UCSD-AML1 (cell line): ENCODE measurements at regions not wholly inside any gene's neighbourhood (a gene's known extent, or its start where the extent isn't known, plus 50 kb on each side); places are given as distances from the start of the nearest gene placed in this dataset.
"Not testable (repeated sequence)": the region's sequence is repeated elsewhere in the genome, so short reads cannot be mapped to it uniquely, and the experiment has no call there.

ENCODE experiments used
- DNase-seq: peaks from one replicate; lab custom pipeline; 2025; ENCODE audit not compliant: unreplicated experiment; lab: John Stamatoyannopoulos, UW

DNA sequence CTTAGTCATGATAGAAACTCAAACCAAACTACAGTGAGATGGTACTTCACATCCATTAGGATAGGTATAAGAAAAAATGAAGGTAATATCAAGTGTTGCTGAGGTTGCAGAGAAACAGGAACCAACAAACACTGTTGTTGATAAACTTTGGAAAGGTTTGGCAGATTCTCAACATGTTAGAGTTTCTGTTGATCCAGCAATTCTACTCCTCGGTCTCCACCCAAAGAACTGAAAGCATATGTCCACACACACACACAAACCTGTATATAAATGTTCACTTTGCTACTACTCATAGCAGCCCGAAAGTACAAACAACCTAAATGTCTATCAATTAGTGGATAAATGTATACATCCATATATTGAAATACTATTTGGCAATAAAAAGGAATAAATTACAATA is 128.3 kb upstream of the CARMIL1 start:
- no peak for DNase-seq

DNA sequence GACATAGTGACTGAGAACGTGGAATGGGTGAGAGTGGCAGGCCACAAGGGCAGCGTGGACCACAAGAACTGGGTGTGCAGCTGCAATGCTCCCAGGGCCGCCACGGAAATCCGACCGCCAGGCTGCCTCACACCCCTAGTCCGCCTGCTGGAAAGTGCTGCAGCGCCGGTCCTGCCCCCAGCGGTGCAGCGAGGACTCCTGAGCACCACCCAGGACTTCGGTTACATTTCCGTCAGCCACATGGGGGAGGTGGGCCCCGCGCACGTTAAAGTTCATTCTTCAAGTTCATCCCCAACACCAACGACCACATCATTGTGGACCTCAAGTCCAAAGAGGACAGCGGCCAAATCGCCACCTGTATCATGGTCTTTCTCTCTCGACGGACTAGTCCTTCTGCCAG is 126.1 kb upstream of the CARMIL1 start:
- DNase-seq: no peak

DNA sequence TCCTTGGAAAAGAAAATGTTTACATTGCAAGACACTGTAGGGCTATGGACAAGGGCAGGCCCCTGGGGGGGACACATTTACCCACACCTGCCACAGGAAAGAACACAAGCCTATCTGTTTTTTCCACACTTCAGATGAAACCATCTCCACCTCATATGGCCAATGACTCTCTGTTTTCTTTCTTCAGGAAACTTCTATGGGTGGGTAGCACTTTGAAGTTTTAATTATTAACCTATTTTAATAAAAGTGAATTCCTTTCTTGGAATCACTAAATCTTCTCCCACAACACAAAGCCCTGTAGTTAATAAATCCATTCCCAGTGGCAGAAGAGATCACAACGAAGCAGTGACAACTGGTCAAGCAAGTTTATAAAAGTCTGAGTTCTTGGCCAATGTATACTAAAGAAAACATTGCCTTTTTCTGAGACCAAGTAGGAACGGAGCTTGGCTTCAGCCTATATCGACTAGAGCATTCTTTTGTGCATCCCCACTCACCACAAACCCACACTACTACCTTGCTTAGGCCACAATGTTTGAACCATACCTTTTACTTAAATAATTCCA is 125.1 kb upstream of the CARMIL1 start:
- DNase-seq: no peak

DNA sequence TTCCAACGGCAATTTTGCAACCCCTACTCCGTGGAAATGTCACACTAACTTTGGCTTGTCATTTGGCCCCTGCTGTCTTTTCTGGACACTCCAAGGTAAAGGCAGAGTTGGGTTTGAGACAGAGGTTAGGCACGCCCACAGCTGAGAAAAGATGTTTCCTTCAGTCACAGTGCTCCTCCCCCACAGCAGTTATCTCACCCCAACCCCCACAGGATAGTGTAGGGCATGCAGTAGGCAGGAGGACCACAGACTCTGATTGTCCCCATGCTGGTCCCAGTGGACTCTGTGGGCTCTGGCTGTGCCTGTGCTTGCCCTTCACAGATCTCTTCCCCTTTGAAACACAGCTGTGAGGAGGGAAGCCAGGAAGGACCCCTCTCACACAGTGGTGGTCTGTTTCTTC is 124.0 kb upstream of the CARMIL1 start:
- peak; percentile 17 for DNase-seq

DNA sequence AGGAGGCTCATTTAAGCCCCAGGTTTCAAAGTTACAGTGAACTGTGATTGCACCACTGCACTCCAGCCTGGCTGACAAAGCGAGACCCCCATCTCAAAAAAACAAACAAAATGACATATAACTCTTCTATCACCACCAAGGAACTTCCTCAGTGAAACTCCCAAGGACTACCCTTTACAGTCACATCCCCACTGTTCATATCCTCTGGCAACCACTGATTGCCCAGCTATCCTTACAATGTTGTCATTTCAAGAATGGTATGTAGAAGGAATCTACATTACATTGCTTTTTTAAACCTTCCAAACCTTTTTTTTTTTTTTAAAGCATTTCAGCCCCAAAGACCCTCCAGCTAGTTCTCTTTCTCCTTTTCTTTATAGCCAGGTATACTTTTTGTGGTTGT is 123.1 kb upstream of the CARMIL1 start:
- DNase-seq: no peak

DNA sequence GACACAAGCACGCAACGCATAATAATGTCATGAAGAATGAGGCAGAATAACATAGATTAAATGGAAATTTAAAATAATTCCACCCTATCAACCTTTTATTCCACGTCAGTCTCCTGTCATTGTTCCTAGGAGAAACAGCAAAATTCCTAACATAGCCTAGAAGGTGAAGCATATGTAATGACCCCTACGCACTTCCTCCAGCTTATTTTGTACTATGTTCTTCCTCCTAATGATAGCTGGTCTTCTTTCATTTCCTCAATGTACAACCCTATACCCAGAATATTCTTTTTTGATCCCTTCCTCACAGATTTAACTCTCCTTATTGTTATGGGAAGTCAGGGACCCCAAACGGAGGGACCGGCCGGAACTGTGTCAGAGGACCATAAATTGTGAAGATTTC is 122.0 kb upstream of the CARMIL1 start:
- DNase-seq: no peak

DNA sequence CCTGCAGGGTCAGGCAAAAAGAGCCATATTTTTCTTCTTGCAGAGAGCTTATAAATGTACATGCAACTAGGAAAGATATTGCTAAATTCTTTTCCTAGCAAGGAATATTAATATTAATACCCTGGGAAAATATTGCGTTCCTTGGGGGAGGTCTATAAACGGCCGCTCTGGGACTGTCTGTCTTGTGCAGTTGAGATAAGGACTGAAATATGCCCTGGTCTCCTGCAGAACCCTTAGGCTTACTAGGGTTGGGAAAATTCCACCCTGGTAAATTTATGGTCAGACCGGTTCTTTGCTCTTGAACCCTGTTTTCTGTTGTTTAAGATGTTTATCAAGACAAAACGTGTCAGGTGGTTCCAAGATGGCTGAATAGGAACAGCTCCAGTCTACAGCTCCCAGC is 121.3 kb upstream of the CARMIL1 start:
- no peak for DNase-seq

DNA sequence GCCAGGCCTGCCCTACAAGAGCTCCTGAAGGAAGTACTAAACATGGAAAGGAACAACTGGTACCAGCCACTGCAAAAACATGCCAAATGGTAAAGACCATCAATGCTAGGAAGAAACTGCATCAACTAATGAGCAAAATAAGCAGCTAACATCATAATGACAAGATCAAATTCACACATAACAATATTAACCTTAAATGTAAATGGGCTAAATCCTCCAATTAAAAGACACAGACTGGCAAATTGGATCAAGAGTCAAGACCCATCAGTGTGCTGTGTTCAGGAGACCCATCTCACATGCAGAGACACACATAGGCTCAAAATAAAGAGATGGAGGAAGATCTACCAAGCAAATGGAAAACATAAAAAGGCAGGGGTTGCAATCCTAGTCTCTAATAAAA is 119.0 kb upstream of the CARMIL1 start:
- not testable (repeated sequence) for DNase-seq

DNA sequence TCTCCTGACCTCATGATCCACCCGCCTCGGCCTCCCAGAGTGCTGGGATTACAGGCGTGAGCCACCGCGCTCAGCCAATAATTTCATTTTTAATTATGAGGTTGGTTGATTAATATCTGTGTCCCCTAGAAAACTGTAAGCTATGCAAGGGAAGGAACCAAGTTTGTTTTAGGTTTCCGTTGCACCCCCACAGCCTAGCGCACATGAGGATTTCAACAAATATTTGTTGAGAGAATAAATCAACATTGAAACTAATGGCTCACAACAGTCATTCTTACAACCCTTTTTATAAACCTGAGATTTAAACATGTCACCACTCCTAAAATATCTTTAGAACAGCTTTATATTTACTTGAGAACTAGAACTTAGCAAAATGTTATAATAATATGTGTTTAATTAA is 114.0 kb upstream of the CARMIL1 start:
- no peak for DNase-seq

DNA sequence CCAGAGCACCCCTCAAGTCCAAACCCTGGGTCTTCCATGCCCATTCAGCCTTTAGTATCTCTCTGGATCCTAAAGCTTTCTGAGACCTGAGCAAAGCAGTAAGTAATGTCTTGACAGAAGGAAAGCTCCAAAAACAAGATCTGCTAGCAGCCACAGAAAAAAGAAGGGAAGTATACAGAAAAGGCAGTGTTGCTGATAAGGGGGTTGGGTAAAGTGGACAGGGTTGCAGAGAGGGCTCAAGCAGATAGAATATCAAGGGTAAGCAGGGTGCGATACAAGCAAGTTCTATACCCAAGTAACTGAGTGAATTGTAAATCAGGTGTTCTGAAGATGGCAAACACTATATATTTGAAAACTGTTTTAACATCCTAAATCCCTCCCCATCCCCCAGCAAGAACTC is 113.4 kb upstream of the CARMIL1 start:
- no peak for DNase-seq

DNA sequence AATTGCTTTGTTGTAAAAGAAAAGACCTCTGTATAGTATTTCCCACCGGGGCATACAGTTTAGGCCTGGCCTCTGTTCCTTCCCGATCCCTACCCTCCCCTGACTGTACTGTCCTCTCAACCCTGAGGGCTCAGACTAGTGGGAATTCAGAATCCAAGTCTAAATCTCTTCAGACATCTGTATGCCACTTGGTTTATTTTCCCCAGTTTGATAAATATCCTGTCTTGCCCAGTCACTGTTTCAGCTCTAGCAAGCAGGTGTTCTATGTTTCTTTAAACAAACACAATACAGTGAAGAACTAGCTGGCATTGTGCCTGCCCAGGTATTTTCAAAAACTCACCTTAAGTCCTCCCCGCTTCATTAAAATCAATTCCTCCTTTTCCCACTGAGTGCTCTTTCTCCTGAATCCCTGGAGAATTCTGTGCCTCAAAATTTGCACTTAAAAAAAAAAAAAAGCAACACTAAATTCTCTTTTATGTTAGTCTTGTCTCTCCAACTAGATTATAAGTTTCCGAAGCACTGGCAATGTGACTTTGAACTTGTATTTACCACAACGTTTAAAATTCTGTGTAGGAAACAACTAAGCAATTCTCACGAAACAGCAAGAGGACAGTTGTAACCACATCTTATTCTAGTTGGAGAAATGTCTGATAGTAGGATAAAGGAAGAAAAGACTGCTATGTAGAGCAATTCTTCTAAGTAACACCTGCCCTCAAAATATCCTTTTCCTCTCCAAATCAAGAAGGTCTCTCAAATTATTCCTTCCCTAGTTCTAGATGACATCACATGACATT is 112.0 kb upstream of the CARMIL1 start:
- no peak for DNase-seq

DNA sequence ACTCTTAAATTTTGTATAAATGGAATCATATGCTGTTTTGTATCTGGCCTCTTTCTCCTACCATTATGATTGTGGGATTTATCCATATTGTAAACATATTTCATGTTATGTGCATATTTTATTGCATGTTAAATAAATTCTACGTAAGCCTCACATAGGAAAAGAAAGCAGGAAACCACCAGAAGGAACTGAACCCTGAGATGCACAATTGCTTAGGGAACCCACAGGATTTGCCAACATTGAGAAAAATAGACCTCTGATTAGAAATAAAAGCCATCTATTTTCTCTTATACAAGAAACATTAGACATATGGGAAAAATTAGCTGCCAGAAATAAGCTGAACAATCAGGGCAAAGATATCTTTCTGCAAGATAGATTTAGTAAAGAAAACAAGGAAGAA is 111.2 kb upstream of the CARMIL1 start:
- DNase-seq: no peak

DNA sequence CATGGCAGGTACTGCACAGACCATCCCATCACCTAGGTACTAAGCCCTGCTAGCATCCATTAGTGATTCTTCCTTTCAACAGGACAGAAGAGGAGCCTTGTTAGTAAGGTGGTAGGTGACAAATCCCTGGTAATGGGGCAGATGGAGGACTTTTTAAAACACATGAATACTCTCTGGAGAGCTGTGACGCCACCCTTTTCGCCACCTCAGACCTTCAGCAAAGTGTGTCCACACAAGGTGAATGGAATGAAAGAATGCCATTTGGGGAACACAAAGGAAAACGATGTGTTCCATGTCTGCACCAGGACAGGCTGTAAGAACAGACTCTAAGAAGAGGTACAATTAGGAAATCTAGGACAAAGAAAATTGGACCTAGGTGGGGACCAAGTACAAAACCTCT is 110.5 kb upstream of the CARMIL1 start:
- DNase-seq: no peak

DNA sequence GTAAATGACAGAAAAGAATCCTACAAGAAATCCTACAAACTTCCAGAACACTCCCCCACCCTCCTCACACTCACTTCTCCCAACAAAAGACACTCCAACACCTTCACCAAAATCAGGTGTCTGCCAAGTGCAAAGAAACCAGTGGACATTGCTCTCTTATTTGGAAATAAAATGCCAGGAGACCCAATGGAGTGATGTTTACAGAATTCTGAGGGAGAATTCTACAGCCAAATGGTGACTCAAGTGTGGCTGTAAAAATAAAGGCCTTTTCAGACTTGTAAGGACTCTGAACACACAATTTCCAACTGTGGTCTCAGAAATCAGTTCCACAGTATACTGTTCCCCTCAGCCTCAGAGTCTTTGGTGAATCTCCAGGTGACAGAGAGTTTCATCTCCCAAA is 109.6 kb upstream of the CARMIL1 start:
- no peak for DNase-seq

DNA sequence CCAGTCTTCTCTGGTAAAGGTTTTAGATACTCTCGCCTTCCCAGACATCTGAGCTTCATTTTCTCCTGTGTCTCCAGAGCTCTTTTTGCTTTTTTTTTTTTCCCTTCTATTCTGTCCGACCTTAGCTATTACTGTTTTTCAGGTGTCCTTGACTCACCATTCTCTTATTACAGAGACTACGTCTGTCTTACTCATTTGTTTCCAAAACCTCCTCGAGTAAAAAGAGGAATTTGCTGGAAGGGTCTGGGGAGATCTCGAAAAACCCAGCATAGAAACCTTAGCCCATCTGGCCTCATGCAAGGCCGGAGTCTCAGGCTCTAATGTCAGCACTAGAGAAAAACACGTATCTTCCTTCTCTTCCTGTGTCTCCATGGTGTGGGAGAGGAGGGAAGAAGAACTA is 109.2 kb upstream of the CARMIL1 start:
- DNase-seq: no peak

DNA sequence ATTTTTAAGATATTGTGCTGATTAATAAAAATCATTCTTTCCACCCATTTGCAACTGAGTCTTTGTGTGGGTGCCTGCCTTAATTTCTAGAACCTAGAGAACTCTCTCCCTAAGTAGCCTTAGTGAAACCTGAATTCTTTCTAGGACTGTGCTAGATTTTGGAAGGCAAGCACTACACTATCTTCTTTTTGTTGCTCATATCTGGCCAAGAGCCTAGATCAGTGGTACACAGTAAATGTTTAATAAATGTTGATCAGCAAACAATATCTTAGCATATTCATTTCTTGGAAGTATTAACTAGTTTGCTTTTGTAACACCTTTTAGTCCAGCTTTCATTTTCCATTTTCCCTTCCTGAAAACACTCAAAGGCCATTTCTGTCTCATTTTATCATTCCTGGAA is 108.5 kb upstream of the CARMIL1 start:
- DNase-seq: no peak

DNA sequence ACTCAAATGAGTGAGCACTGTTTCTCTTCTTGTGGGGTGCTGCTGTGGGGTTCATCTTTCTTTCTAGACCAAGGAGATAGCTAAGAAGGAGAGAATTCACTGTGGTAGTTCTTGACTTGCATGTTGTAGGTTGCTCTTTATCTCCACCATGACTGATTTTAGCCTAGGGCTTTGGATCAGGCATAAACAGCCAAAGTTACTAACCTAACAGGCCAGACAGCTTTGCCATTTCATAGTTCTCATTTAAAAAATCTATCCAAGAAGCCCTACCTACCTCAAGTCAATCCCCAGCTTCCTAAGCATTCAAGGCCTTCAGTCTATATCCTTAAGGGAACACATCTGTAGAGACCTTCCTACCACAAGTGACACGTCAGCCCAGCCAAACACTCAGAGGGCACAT is 107.9 kb upstream of the CARMIL1 start:
- no peak for DNase-seq

DNA sequence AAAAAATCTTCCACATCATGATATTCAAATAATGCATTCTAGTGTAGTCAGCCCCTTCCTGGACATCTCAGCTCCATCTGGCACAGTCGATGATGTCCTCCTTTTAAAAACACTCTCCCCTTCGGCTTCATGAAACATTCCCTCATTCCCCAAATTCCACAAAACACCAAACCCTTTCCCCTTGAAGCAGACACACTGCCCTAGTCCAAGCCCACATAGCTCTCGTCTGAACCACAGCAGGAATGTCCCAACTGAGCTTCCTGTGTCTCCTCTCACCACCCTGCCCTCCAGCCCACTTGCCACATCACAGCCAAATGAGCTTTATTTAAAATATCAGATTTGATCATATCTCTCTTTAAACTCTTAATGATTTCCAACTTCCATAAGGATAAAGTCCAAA is 106.4 kb upstream of the CARMIL1 start:
- DNase-seq: no peak

DNA sequence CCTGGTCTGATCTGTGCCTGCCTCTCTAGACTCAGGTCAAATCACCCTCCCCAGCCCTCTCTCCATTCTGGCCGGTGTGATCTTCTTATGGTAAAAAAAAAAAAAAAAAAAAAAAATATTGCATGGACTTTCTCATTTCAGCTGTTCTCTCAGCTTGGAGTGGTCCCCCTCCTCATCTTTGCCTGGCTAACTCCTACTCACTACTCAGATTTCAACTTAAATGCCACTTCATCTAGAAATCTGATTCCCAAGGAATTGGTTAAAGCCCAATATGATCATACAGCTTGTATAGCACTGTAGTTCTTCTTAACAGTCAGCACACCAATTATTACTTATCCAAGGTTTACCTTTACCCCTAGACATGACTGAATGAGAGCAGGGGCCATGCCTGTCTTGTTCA is 105.9 kb upstream of the CARMIL1 start:
- DNase-seq: no peak

DNA sequence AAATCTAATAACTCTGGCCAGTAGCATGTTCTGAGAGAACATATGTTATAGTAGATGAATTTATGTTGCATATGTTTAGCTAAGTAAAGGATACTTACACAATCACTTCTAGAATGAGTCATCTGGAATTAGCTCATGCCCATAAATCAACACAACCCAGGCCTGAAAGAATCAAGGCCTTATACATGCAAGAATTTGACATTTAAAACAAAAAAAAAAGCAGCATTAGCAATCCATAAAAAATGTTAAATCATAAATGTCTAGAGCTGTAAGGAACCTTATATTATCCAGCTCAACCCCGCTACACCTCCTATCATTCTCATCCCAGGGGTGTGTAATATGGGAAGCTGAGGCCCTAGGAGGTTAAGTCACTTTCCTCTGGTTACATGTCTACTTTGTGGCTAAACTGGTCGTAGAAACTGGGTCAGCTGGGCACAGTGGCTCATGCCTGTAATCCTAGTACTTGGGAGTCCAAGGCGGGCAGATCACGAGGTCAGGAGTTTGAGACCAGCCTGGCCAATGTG is 105.2 kb upstream of the CARMIL1 start:
- no peak for DNase-seq

DNA sequence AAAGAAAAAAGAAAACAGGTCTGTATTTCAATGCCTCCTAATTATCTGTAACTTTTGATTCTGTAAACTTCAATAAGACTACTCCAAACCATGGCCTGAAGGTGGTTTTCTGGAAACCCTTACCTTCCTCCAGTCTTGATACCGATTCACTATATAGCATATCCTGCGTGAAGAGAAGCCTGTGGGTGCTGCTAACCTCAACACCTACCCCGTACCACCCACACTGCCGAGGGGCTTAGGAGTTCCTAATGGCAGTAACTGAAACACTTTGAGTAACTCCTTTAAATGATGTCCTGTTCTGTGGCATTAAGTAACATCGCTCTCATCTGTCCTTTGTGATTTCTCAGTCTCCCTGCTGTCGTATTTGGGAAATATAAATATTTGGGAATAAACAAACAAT is 104.5 kb upstream of the CARMIL1 start:
- DNase-seq: no peak

DNA sequence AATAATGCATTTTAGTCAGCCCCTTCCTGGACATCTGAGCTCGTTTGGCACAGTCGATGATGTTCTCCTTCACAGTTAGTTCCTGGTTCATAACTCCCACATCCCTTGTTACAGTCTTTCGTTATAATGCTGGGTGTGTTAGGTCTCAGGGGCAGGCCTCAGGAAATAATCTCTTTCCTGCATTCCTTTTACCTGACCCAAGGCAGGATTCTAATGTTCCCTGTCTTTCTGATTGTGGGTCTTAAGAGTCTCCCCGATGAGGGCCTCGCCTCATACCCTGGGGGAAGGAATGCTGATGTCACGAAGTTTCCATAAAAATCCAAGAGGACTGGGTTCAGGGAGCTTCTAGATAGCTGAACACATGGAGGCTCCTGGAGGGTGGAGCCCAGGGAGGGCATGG is 104.0 kb upstream of the CARMIL1 start:
- DNase-seq: no peak

DNA sequence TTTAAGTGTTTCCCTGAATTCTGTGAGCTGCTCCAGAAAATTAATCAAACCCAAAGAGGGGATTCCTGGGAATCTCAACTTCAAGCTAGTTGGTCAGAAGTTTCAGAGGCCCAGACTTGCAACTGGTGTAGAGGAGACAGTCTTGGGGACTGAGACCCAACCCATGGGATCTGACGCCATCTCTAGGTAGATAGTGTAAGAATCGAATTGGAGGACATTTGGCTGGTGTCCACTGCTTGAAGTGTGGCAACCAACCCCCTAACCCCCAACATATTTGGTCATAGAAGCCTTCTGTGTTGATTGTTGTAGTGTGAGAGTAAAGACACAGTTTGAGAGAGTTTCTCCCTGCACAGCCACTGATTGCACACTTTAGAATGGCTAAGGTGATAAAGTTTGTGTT is 103.5 kb upstream of the CARMIL1 start:
- DNase-seq: peak; percentile 20
